Loucy (cell line): ENCODE measurements at regions not wholly inside any gene's neighbourhood (a gene's known extent, or its start where the extent isn't known, plus 50 kb on each side); places are given as distances from the start of the nearest gene placed in this dataset.

Experiments
- H2AFZ ChIP-seq: fragments of 200-600 bp; sonication (generic); 2 replicates; pipeline ENCODE4 v1.6.0; 2016; ENCODE audit warnings: antibody characterized with exemption, mild to moderate bottlenecking, low read length, moderate library complexity
- H3F3A ChIP-seq: fragments of 200-600 bp; 2 replicates; pipeline ENCODE4 v1.6.0; 2016; ENCODE audit warnings: antibody characterized with exemption, low read depth, mild to moderate bottlenecking
- H3K27me3 ChIP-seq: fragments of 200-600 bp; sonication (generic); 2 replicates; pipeline ENCODE4 v1.6.1; 2014; ENCODE audit warnings: low read length, mild to moderate bottlenecking; ENCODE audit not compliant: insufficient read depth, poor library complexity, severe bottlenecking
- H3K36me3 ChIP-seq: fragments of 200-600 bp; sonication (generic); 2 replicates; pipeline ENCODE4 v1.6.1; 2016; ENCODE audit warnings: low read length; ENCODE audit not compliant: insufficient read depth
- H3K4me1 ChIP-seq: fragments of 200-600 bp; sonication (generic); 2 replicates; pipeline ENCODE4 v1.5.1; 2014; ENCODE audit warnings: low read length, mild to moderate bottlenecking; ENCODE audit not compliant: insufficient read depth, poor library complexity, severe bottlenecking
- H3K4me2 ChIP-seq: fragments of 200-600 bp; sonication (generic); 2 replicates; pipeline ENCODE4 v1.6.0; 2014; ENCODE audit warnings: antibody characterized with exemption, low read length, low read depth, mild to moderate bottlenecking; ENCODE audit not compliant: poor library complexity, severe bottlenecking
- H3K4me3 ChIP-seq: fragments of 200-600 bp; sonication (generic); 2 replicates; pipeline ENCODE4 v1.5.1; 2014; ENCODE audit warnings: low read length, mild to moderate bottlenecking, mixed read lengths; ENCODE audit not compliant: poor library complexity, severe bottlenecking
- H3K79me2 ChIP-seq: fragments of 200-600 bp; sonication (generic); 2 replicates; pipeline ENCODE4 v1.6.1; 2014; ENCODE audit warnings: low read length; ENCODE audit not compliant: insufficient read depth
- H3K9ac ChIP-seq: fragments of 200-600 bp; sonication (generic); 2 replicates; pipeline ENCODE4 v1.6.0; 2014; ENCODE audit warnings: mild to moderate bottlenecking, low read depth, low read length, moderate library complexity; ENCODE audit not compliant: poor library complexity, severe bottlenecking
- H3K9me2 ChIP-seq: fragments of 200-600 bp; sonication (generic); replicated peaks from 2 replicates; pipeline ENCODE4 v1.6.1; 2016; ENCODE audit warnings: low read depth, low read length, mixed read lengths
- H3K9me3 ChIP-seq: fragments of 200-600 bp; sonication (generic); 2 replicates; pipeline ENCODE4 v1.6.1; 2014; ENCODE audit warnings: mild to moderate bottlenecking, antibody characterized with exemption, low read length, low read depth; ENCODE audit not compliant: insufficient read depth
- H4K20me1 ChIP-seq: fragments of 200-600 bp; sonication (generic); 2 replicates; pipeline ENCODE4 v1.6.0; 2014; ENCODE audit warnings: antibody characterized with exemption, low read length, mild to moderate bottlenecking; ENCODE audit not compliant: insufficient read depth, poor library complexity, severe bottlenecking
- EZH2phosphoT487 ChIP-seq: fragments of 200-600 bp; IDR thresholded peaks from 2 replicates; pipeline ENCODE4 v1.6.1; 2018; ENCODE audit warnings: antibody characterized with exemption, mild to moderate bottlenecking, moderate library complexity, borderline replicate concordance
- TF ChIP-seq, protein P1 (sequence below): fragments of 200-600 bp; sonication (generic); conservative IDR thresholded peaks from 2 replicates; pipeline ENCODE4 v1.5.1; 2014; ENCODE audit warnings: mild to moderate bottlenecking, antibody characterized with exemption, low read length

GRCh38 chr16:13313351-13313750 lies 412.0 kb downstream of the SHISA9 start:
- TF ChIP-seq EZH2phosphoT487 = no peak
- TF ChIP-seq, protein P1, sequence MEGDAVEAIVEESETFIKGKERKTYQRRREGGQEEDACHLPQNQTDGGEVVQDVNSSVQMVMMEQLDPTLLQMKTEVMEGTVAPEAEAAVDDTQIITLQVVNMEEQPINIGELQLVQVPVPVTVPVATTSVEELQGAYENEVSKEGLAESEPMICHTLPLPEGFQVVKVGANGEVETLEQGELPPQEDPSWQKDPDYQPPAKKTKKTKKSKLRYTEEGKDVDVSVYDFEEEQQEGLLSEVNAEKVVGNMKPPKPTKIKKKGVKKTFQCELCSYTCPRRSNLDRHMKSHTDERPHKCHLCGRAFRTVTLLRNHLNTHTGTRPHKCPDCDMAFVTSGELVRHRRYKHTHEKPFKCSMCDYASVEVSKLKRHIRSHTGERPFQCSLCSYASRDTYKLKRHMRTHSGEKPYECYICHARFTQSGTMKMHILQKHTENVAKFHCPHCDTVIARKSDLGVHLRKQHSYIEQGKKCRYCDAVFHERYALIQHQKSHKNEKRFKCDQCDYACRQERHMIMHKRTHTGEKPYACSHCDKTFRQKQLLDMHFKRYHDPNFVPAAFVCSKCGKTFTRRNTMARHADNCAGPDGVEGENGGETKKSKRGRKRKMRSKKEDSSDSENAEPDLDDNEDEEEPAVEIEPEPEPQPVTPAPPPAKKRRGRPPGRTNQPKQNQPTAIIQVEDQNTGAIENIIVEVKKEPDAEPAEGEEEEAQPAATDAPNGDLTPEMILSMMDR = no peak
- Histone ChIP-seq H3K9me3 (no peaks in the 10 kb centered on the region), H2AFZ (no peak overlapping the region), H3K4me1 (no peaks in the 10 kb centered on the region), H3F3A (no peaks in the 10 kb centered on the region), H3K36me3 (no peaks in the 10 kb centered on the region), H3K9me2 (no peaks in the 10 kb centered on the region), H3K9ac (no peak overlapping the region), H3K4me3 (no peak overlapping the region), H3K27me3 (no peaks in the 10 kb centered on the region), H4K20me1 (no peaks in the 10 kb centered on the region), H3K4me2 (no peak overlapping the region), H3K79me2 (no peaks in the 10 kb centered on the region)

DNA sequence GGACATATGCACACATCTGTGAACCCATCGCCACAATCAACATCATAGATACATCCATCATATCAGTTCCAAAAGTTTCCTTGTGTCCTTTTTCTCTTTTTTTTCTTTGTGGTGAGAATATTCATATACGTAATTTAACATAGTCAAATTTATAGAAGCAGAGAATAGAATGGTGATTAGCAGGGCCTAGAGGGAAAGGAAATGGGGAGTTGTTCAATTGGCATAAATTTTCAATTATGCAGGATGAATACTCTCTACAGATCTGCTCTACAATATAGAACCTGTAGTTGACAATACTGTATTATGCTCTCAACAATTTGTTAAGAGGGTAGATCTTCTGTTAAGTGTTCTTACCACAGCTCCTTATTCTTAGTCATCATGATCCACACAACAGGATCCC lies 413.2 kb downstream of the SHISA9 start:
- no peak overlapping the region for H2AFZ ChIP-seq
- H3K9me2 ChIP-seq = no peaks in the 10 kb centered on the region
- H3K4me3 ChIP-seq = no peak overlapping the region
- H3K36me3 ChIP-seq = no peaks in the 10 kb centered on the region
- no peaks in the 10 kb centered on the region for H3K27me3 ChIP-seq
- no peak overlapping the region for H3K9ac ChIP-seq
- H3K4me2 ChIP-seq = no peak overlapping the region
- H3K79me2 ChIP-seq = no peaks in the 10 kb centered on the region
- H4K20me1 ChIP-seq = no peaks in the 10 kb centered on the region
- TF ChIP-seq EZH2phosphoT487 = no peak
- TF ChIP-seq, protein P1 = no peak
- no peaks in the 10 kb centered on the region for H3K9me3 ChIP-seq
- H3F3A ChIP-seq = no peaks in the 10 kb centered on the region
- no peaks in the 10 kb centered on the region for H3K4me1 ChIP-seq

GRCh38 chr16:13315642-13316427 lies 414.4 kb downstream of the SHISA9 start:
- H3K4me2 ChIP-seq = no peak overlapping the region
- no peaks in the 10 kb centered on the region for H3K9me3 ChIP-seq
- H3K27me3 ChIP-seq = no peaks in the 10 kb centered on the region
- no peaks in the 10 kb centered on the region for H3K79me2 ChIP-seq
- no peak overlapping the region for H3K4me3 ChIP-seq
- no peaks in the 10 kb centered on the region for H3K36me3 ChIP-seq
- no peaks in the 10 kb centered on the region for H3F3A ChIP-seq
- no peaks in the 10 kb centered on the region for H3K9me2 ChIP-seq
- no peaks in the 10 kb centered on the region for H3K4me1 ChIP-seq
- no peak overlapping the region for H3K9ac ChIP-seq
- TF ChIP-seq, protein P1 = no peak
- TF ChIP-seq EZH2phosphoT487 = no peak
- H4K20me1 ChIP-seq = no peaks in the 10 kb centered on the region
- H2AFZ ChIP-seq = no peak overlapping the region
